ENCODE measurements at regions not wholly inside any gene's neighbourhood (a gene's known extent, or its start where the extent isn't known, plus 50 kb on each side); places are given as distances from the start of the nearest gene placed in this dataset.
"Not testable (repeated sequence)": the region's sequence is repeated elsewhere in the genome, so short reads cannot be mapped to it uniquely, and the experiment has no call there.

- DNase-seq (ENCODE audit: low read depth in 1 of 2, low spot score in 1 of 2) = no peak
- no peaks in the 10 kb centered on the region for H3K27me3 ChIP-seq (ENCODE audit: insufficient read depth, poor library complexity, severe bottlenecking)
- no peak overlapping the region for H3K27ac ChIP-seq (replicated peaks)
- TF ChIP-seq, protein P1, sequence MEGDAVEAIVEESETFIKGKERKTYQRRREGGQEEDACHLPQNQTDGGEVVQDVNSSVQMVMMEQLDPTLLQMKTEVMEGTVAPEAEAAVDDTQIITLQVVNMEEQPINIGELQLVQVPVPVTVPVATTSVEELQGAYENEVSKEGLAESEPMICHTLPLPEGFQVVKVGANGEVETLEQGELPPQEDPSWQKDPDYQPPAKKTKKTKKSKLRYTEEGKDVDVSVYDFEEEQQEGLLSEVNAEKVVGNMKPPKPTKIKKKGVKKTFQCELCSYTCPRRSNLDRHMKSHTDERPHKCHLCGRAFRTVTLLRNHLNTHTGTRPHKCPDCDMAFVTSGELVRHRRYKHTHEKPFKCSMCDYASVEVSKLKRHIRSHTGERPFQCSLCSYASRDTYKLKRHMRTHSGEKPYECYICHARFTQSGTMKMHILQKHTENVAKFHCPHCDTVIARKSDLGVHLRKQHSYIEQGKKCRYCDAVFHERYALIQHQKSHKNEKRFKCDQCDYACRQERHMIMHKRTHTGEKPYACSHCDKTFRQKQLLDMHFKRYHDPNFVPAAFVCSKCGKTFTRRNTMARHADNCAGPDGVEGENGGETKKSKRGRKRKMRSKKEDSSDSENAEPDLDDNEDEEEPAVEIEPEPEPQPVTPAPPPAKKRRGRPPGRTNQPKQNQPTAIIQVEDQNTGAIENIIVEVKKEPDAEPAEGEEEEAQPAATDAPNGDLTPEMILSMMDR (IDR thresholded peaks at IDR 0.05; ENCODE audit: insufficient read depth, low read length) = no peak
- TF ChIP-seq SPI1 (IDR thresholded peaks at IDR 0.05; ENCODE audit: borderline replicate concordance, low read depth) = no peak
- TF ChIP-seq GABPA (IDR thresholded peaks at IDR 0.05; ENCODE audit: low read depth) = no peak
- no peak overlapping the region for H3K4me3 ChIP-seq (replicated peaks; ENCODE audit: insufficient read depth, low read length)
These were observed 304.0 kb upstream of the NPSR1 start for GRCh38 chr7:34354011-34354410.

- TF ChIP-seq, protein P1 (IDR thresholded peaks at IDR 0.05; ENCODE audit: insufficient read depth, low read length) = no peak
- no peak for TF ChIP-seq GABPA (IDR thresholded peaks at IDR 0.05; ENCODE audit: low read depth)
- no peak for TF ChIP-seq POLR2AphosphoS5 (IDR thresholded peaks at IDR 0.05; ENCODE audit: low read depth)
- TF ChIP-seq, protein P2, sequence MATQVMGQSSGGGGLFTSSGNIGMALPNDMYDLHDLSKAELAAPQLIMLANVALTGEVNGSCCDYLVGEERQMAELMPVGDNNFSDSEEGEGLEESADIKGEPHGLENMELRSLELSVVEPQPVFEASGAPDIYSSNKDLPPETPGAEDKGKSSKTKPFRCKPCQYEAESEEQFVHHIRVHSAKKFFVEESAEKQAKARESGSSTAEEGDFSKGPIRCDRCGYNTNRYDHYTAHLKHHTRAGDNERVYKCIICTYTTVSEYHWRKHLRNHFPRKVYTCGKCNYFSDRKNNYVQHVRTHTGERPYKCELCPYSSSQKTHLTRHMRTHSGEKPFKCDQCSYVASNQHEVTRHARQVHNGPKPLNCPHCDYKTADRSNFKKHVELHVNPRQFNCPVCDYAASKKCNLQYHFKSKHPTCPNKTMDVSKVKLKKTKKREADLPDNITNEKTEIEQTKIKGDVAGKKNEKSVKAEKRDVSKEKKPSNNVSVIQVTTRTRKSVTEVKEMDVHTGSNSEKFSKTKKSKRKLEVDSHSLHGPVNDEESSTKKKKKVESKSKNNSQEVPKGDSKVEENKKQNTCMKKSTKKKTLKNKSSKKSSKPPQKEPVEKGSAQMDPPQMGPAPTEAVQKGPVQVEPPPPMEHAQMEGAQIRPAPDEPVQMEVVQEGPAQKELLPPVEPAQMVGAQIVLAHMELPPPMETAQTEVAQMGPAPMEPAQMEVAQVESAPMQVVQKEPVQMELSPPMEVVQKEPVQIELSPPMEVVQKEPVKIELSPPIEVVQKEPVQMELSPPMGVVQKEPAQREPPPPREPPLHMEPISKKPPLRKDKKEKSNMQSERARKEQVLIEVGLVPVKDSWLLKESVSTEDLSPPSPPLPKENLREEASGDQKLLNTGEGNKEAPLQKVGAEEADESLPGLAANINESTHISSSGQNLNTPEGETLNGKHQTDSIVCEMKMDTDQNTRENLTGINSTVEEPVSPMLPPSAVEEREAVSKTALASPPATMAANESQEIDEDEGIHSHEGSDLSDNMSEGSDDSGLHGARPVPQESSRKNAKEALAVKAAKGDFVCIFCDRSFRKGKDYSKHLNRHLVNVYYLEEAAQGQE (IDR thresholded peaks at IDR 0.05; ENCODE audit: insufficient replicate concordance, low read depth) = no peak
- TF ChIP-seq SPI1 (IDR thresholded peaks at IDR 0.05; ENCODE audit: borderline replicate concordance, low read depth) = no peak
- DNase-seq (ENCODE audit: low read depth in 1 of 2, low spot score in 1 of 2) = no peak
- Histone ChIP-seq H3K27me3 (ENCODE audit: insufficient read depth, poor library complexity, severe bottlenecking) (no peaks in the 10 kb centered on the region), H3K27ac (replicated peaks) (no peak overlapping the region), H3K4me3 (replicated peaks; ENCODE audit: insufficient read depth, low read length) (no peak overlapping the region)
These were observed 303.1 kb upstream of the NPSR1 start for GRCh38 chr7:34354899-34355298.

- Histone ChIP-seq H3K4me3 (replicated peaks; ENCODE audit: insufficient read depth, low read length) (no peak overlapping the region), H3K27me3 (ENCODE audit: insufficient read depth, poor library complexity, severe bottlenecking) (no peaks in the 10 kb centered on the region), H3K27ac (replicated peaks) (no peak overlapping the region)
- DNase-seq (ENCODE audit: low read depth in 1 of 2, low spot score in 1 of 2) = no peak
- TF ChIP-seq POLR2AphosphoS5 (IDR thresholded peaks at IDR 0.05; ENCODE audit: low read depth) = no peak
- TF ChIP-seq, protein P2 (IDR thresholded peaks at IDR 0.05; ENCODE audit: insufficient replicate concordance, low read depth) = no peak
These were observed 300.9 kb upstream of the NPSR1 start for GRCh38 chr7:34357068-34357467.

DNA sequence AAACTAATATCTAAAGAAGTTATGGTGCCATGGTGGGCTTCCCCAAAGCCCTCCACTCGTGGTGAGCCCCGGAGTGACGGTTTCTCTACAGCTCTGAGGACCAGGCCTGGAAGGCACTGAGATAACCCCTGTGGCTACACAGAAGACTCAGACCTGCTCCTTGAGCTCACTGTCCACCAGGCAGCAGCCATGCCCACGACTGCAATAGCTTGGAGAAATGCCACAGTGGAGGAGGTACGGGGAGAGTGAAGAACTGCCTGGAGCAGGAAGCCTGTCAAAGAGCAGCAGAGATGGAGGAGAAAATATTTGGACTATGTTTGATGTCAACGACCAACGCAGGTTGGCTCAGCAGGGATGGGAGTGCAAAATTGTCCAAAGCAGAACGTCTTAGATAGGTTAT, 300.1 kb upstream of the NPSR1 start:
- Histone ChIP-seq H3K4me3 (replicated peaks; ENCODE audit: insufficient read depth, low read length) (no peak overlapping the region), H3K27me3 (ENCODE audit: insufficient read depth, poor library complexity, severe bottlenecking) (no peaks in the 10 kb centered on the region), H3K27ac (replicated peaks) (no peak overlapping the region)
- TF ChIP-seq, protein P2 (IDR thresholded peaks at IDR 0.05; ENCODE audit: insufficient replicate concordance, low read depth) = no peak
- TF ChIP-seq SPI1 (IDR thresholded peaks at IDR 0.05; ENCODE audit: borderline replicate concordance, low read depth) = no peak
- TF ChIP-seq POLR2AphosphoS5 (IDR thresholded peaks at IDR 0.05; ENCODE audit: low read depth) = no peak
- TF ChIP-seq, protein P1 (IDR thresholded peaks at IDR 0.05; ENCODE audit: insufficient read depth, low read length) = no peak
- TF ChIP-seq GABPA (IDR thresholded peaks at IDR 0.05; ENCODE audit: low read depth) = no peak
- DNase-seq (ENCODE audit: low read depth in 1 of 2, low spot score in 1 of 2) = no peak

DNA sequence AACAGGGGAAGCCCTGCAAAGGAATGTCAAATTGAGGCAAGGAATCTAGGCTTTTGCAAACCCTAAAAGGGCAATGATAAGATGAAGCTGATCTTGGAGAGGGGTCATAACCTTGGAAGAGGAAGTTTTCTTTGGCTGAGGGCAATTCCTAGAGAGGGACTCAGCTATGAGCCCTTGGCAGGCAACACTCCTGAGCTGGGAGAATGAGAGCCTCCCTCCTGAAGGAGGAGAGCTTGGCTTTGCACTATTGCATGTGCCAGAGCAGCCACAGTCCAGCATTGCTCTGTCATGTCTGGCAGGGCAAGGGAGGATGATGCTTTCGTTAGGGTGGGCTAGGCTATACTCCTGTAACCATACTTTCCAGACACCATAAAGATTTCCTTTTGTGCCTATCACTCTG, 299.4 kb upstream of the NPSR1 start:
- not testable (repeated sequence) for DNase-seq (ENCODE audit: low read depth in 1 of 2, low spot score in 1 of 2); H3K27me3 ChIP-seq (ENCODE audit: insufficient read depth, poor library complexity, severe bottlenecking); H3K4me3 ChIP-seq (replicated peaks; ENCODE audit: insufficient read depth, low read length); H3K27ac ChIP-seq (replicated peaks)

All from HL-60 (cell line).